RWPE2 (cell line): ENCODE measurements at regions not wholly inside any gene's neighbourhood (a gene's known extent, or its start where the extent isn't known, plus 50 kb on each side); places are given as distances from the start of the nearest gene placed in this dataset.

ENCODE experiments used
- ATAC-seq: fragments of 200-7000 bp; cut with Tn5 transposase; 3 replicates; pipeline ENCODE4 v1.9.1; 2021; ENCODE audit warnings: low read depth
- DNase-seq: peaks from one replicate; pipeline ENCODE4 v3.0.0-alpha.2; 2020; ENCODE audit warnings: low spot score
- H3K27ac ChIP-seq: fragments of 450-650 bp; 2 replicates; pipeline ENCODE4 v1.5.1; 2017; ENCODE audit warnings: mild to moderate bottlenecking; ENCODE audit not compliant: poor library complexity, severe bottlenecking
- H3K27me3 ChIP-seq: fragments of 250-450 bp; sonication (Bioruptor Pico); 2 replicates; pipeline ENCODE4 v1.5.1; 2021; ENCODE audit warnings: mild to moderate bottlenecking, moderate library complexity; ENCODE audit not compliant: insufficient read depth, poor library complexity, severe bottlenecking
- H3K36me3 ChIP-seq: fragments of 250-450 bp; sonication (Bioruptor Pico); 2 replicates; pipeline ENCODE4 v1.5.1; 2020; ENCODE audit warnings: low read depth, mild to moderate bottlenecking, moderate library complexity
- H3K4me1 ChIP-seq: fragments of 250-450 bp; sonication (Bioruptor Pico); 2 replicates; pipeline ENCODE4 v1.5.1; 2021; ENCODE audit warnings: mild to moderate bottlenecking, moderate library complexity; ENCODE audit not compliant: insufficient read depth, poor library complexity, severe bottlenecking
- H3K4me3 ChIP-seq: fragments of 250-450 bp; sonication (Bioruptor Pico); 2 replicates; pipeline ENCODE4 v1.5.1; 2021; ENCODE audit warnings: mild to moderate bottlenecking, moderate library complexity; ENCODE audit not compliant: severe bottlenecking
- H3K9me3 ChIP-seq: fragments of 250-450 bp; sonication (Bioruptor Pico); 2 replicates; pipeline ENCODE4 v1.5.1; 2021; ENCODE audit warnings: mild to moderate bottlenecking, moderate library complexity; ENCODE audit not compliant: severe bottlenecking
- CTCF ChIP-seq: fragments of 450-650 bp; IDR thresholded peaks from one replicate; pipeline ENCODE4 v1.5.1; 2017; ENCODE audit warnings: mild to moderate bottlenecking, moderate library complexity; ENCODE audit not compliant: poor library complexity, severe bottlenecking

- no peak for DNase-seq
- TF ChIP-seq CTCF, result no peak
- Histone ChIP-seq H3K9me3 (no peaks in the 10 kb centered on the region), H3K36me3 (no peaks in the 10 kb centered on the region), H3K4me3 (no peak overlapping the region), H3K4me1 (no peaks in the 10 kb centered on the region), H3K27ac (no peak overlapping the region), H3K27me3 (no peaks in the 10 kb centered on the region)
- no peak for ATAC-seq
These were observed 172.2 kb upstream of the ADGRL3 start for GRCh38 chr4:61027939-61028338.

- no peaks in the 10 kb centered on the region for H3K4me1 ChIP-seq
- no peak overlapping the region for H3K27ac ChIP-seq
- no peak for ATAC-seq
- no peak for TF ChIP-seq CTCF
- H3K4me3 ChIP-seq, result no peak overlapping the region
- H3K9me3 ChIP-seq, result no peaks in the 10 kb centered on the region
- no peak for DNase-seq
- H3K36me3 ChIP-seq, result no peaks in the 10 kb centered on the region
- no peaks in the 10 kb centered on the region for H3K27me3 ChIP-seq
These were observed 163.9 kb upstream of the ADGRL3 start for GRCh38 chr4:61036071-61036684.

DNA sequence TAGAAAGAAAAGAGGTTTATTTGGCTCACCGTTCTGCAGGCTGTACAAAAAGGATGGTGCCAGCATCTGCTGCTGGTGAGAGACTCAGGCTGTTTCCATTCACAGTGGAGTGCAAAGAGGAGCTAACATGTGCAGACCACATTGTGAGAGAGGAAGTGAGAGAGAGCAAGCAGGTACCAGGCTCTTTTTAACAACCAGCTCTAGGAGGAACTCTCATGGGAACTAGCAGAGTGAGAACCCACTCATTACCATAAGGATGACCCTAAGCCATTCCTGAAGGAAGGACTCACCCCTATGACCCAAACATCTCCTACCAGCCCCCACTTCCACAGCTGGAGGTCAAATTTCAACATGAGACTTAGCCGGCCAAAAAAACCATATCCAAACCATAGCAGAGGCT, 158.6 kb upstream of the ADGRL3 start:
- no peak for ATAC-seq
- no peaks in the 10 kb centered on the region for H3K4me1 ChIP-seq
- no peak for TF ChIP-seq CTCF
- DNase-seq, result no peak
- no peaks in the 10 kb centered on the region for H3K27me3 ChIP-seq
- no peak overlapping the region for H3K27ac ChIP-seq
- no peak overlapping the region for H3K4me3 ChIP-seq
- H3K9me3 ChIP-seq, result no peaks in the 10 kb centered on the region
- no peaks in the 10 kb centered on the region for H3K36me3 ChIP-seq

GRCh38 chr4:61044837-61045236, 155.3 kb upstream of the ADGRL3 start:
- Histone ChIP-seq H3K27ac (no peak overlapping the region), H3K4me1 (no peaks in the 10 kb centered on the region), H3K36me3 (no peaks in the 10 kb centered on the region), H3K27me3 (no peaks in the 10 kb centered on the region), H3K9me3 (no peaks in the 10 kb centered on the region), H3K4me3 (no peak overlapping the region)
- TF ChIP-seq CTCF, result no peak
- DNase-seq (no peak), ATAC-seq (no peak)

GRCh38 chr4:61049018-61049417, 151.1 kb upstream of the ADGRL3 start:
- H3K4me3 ChIP-seq, result no peak overlapping the region
- H3K36me3 ChIP-seq, result no peaks in the 10 kb centered on the region
- DNase-seq (no peak), ATAC-seq (no peak)
- no peaks in the 10 kb centered on the region for H3K9me3 ChIP-seq
- no peak overlapping the region for H3K27ac ChIP-seq
- no peaks in the 10 kb centered on the region for H3K4me1 ChIP-seq
- no peaks in the 10 kb centered on the region for H3K27me3 ChIP-seq
- TF ChIP-seq CTCF, result no peak
